ENCODE measurements at regions not wholly inside any gene's neighbourhood (a gene's known extent, or its start where the extent isn't known, plus 50 kb on each side); places are given as distances from the start of the nearest gene placed in this dataset.

DNA sequence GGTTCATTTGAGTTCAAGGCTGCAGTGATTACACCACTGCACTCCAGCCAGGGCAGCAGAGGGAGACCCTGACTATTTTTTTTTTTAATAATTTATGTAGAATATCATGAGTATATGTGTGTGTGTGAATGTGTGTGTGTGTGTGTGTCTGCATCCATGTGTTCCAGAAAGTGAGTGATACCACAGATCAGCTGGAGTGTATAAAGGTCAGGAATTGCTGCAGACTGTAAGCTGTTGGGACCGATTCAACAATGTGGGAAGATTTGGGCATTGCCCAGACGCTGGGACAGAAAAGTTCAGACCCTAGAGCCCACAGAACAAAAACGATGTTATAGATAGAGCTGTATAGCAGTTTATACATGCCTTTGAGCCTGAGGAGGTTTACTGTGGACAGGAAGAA lies 435.6 kb downstream of the CCSER2 start:
- no peak for ATAC-seq (ENCODE audit: poor library complexity)
- POLR2A ChIA-PET = no interaction called here

DNA sequence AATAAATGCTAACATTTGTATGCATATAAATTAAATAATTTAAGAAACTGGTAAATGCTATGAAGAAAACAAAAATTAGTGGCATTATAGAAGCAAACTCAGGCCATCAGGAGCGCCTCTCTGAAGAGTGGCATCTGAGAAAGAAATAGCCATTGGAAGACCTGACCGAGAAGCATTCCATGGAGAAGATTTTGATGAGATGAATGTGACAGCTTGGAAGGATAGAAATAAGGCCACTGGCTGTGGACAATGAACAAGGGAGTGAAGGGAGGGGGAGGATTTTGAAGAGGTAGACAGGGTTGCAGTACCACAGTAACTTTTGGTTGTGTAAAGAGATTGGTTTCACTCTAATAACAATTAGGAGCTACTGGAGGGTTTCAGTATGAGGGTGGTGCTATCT lies 436.7 kb downstream of the CCSER2 start:
- Histone ChIP-seq H3K36me3 (ENCODE audit: insufficient read depth, low read length) (no peaks in the 10 kb centered on the region), H3K27me3 (ENCODE audit: control insufficient read depth in 1 of 2, insufficient read depth in 2 of 2, low read length in 2 of 2) (no peaks in the 10 kb centered on the region)
- no peaks in the 10 kb centered on the region for H3K4me1 Mint-ChIP-seq (ENCODE audit: low read depth)

More for the DNA sequence above, 435.6 kb downstream of the CCSER2 start:
- Mint-ChIP-seq H3K36me3 (ENCODE audit: low read depth) (no peaks in the 10 kb centered on the region), H3K27me3 (peaks cover 7% of the 10 kb centered on the region), H3K4me3 (no peak overlapping the region), H3K4me1 (ENCODE audit: low read depth) (no peaks in the 10 kb centered on the region), H3K9me3 (no peaks in the 10 kb centered on the region), H3K27ac (no peak overlapping the region)
- Histone ChIP-seq H3K27ac (ENCODE audit: low read depth in 1 of 2, low read length in 2 of 2) (no peak overlapping the region), H3K36me3 (ENCODE audit: insufficient read depth, low read length) (no peaks in the 10 kb centered on the region), H3K27me3 (ENCODE audit: control insufficient read depth in 1 of 2, insufficient read depth in 2 of 2, low read length in 2 of 2) (no peaks in the 10 kb centered on the region), H3K4me3 (ENCODE audit: low read length) (no peak overlapping the region), H3K4me1 (ENCODE audit: insufficient read depth, low read length) (no peaks in the 10 kb centered on the region), H3K9me3 (ENCODE audit: control insufficient read depth in 1 of 2, insufficient read depth in 1 of 2, low read length in 2 of 2) (peaks cover 0 to 17% of the 10 kb centered on the region in 2 experiments)
- no peak for DNase-seq
- intact Hi-C loops (cut with DNase I, micrococcal nuclease) = no loop called here
- CTCF ChIA-PET = no interaction called here
- TF ChIP-seq, protein P1, sequence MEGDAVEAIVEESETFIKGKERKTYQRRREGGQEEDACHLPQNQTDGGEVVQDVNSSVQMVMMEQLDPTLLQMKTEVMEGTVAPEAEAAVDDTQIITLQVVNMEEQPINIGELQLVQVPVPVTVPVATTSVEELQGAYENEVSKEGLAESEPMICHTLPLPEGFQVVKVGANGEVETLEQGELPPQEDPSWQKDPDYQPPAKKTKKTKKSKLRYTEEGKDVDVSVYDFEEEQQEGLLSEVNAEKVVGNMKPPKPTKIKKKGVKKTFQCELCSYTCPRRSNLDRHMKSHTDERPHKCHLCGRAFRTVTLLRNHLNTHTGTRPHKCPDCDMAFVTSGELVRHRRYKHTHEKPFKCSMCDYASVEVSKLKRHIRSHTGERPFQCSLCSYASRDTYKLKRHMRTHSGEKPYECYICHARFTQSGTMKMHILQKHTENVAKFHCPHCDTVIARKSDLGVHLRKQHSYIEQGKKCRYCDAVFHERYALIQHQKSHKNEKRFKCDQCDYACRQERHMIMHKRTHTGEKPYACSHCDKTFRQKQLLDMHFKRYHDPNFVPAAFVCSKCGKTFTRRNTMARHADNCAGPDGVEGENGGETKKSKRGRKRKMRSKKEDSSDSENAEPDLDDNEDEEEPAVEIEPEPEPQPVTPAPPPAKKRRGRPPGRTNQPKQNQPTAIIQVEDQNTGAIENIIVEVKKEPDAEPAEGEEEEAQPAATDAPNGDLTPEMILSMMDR (IDR thresholded peaks at IDR 0.05) = no peak

DNA sequence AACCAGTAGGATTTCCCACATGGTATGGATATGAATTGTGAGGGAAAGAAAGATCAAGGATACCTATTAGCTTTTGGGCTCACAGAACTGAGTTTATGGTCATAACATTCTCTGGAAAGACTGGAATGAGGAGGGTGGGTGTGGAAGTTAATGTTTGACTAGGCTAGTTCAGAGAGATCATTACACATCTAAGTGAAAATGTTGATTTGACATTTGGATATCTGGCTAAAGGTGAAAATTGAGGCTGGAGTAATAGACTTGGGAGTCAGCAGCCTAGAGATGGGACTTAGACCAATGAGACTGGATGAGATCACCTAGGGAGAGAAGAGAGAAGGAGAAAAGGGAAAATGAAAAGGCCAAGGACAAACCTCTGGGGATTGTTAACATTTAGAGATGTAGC lies 437.3 kb downstream of the CCSER2 start:
- H3K9me3 Mint-ChIP-seq = no peaks in the 10 kb centered on the region
- Histone ChIP-seq H3K4me1 (ENCODE audit: insufficient read depth, low read length) (no peaks in the 10 kb centered on the region), H3K9me3 (ENCODE audit: control insufficient read depth in 1 of 2, insufficient read depth in 1 of 2, low read length in 2 of 2) (peaks cover 0 to 17% of the 10 kb centered on the region in 2 experiments), H3K36me3 (ENCODE audit: insufficient read depth, low read length) (no peaks in the 10 kb centered on the region), H3K27me3 (ENCODE audit: control insufficient read depth in 1 of 2, insufficient read depth in 2 of 2, low read length in 2 of 2) (no peaks in the 10 kb centered on the region), H3K27ac (ENCODE audit: low read depth in 1 of 2, low read length in 2 of 2) (no peak overlapping the region), H3K4me3 (ENCODE audit: low read length) (no peak overlapping the region)
- ChIA-PET POLR2A (no interaction called here), CTCF (interaction anchor here (0.7 kb wide), 1 partner anchor 9 kb away, joined by 3 read pairs; no protein-coding TSS in a partner anchor)
- no peaks in the 10 kb centered on the region for H3K36me3 Mint-ChIP-seq (ENCODE audit: low read depth)
- ATAC-seq (ENCODE audit: poor library complexity) = no peak
- no peak overlapping the region for H3K27ac Mint-ChIP-seq
- DNase-seq = no peak
- TF ChIP-seq, protein P1 (IDR thresholded peaks at IDR 0.05) = no peak
- intact Hi-C loops (cut with DNase I, micrococcal nuclease) = no loop called here
- no peak overlapping the region for H3K4me3 Mint-ChIP-seq
- H3K4me1 Mint-ChIP-seq (ENCODE audit: low read depth) = no peaks in the 10 kb centered on the region
- H3K27me3 Mint-ChIP-seq = peaks cover 7% of the 10 kb centered on the region

More for the DNA sequence above, 436.7 kb downstream of the CCSER2 start:
- no peaks in the 10 kb centered on the region for H3K36me3 Mint-ChIP-seq (ENCODE audit: low read depth)
- no peaks in the 10 kb centered on the region for H3K4me1 ChIP-seq (ENCODE audit: insufficient read depth, low read length)
- TF ChIP-seq, protein P1 (IDR thresholded peaks at IDR 0.05) = no peak
- CTCF ChIA-PET = no interaction called here
- no peak overlapping the region for H3K4me3 Mint-ChIP-seq
- intact Hi-C loops (cut with DNase I, micrococcal nuclease) = no loop called here
- no peak for DNase-seq
- no peak for ATAC-seq (ENCODE audit: poor library complexity)
- H3K4me3 ChIP-seq (ENCODE audit: low read length) = no peak overlapping the region
- H3K27ac ChIP-seq (ENCODE audit: low read depth in 1 of 2, low read length in 2 of 2) = no peak overlapping the region
- peaks cover 7% of the 10 kb centered on the region for H3K27me3 Mint-ChIP-seq
- H3K9me3 ChIP-seq (ENCODE audit: control insufficient read depth in 1 of 2, insufficient read depth in 1 of 2, low read length in 2 of 2) = peaks cover 0 to 17% of the 10 kb centered on the region in 2 experiments
- no peaks in the 10 kb centered on the region for H3K9me3 Mint-ChIP-seq
- POLR2A ChIA-PET = no interaction called here
- H3K27ac Mint-ChIP-seq = no peak overlapping the region
